Smooth muscle cell (in vitro differentiated cells): ENCODE measurements at regions not wholly inside any gene's neighbourhood (a gene's known extent, or its start where the extent isn't known, plus 50 kb on each side); places are given as distances from the start of the nearest gene placed in this dataset.

Experiments used
- DNase-seq: peaks from one replicate; lab custom pipeline; 2025; ENCODE audit not compliant: unreplicated experiment; lab: John Stamatoyannopoulos, UW
- H2AFZ ChIP-seq: fragments of 200-600 bp; sonication (generic); 2 replicates; pipeline ENCODE4 v1.6.0; 2016; ENCODE audit warnings: antibody characterized with exemption, low read depth, mild to moderate bottlenecking
- H3F3A ChIP-seq: fragments of 200-600 bp; sonication (generic); 2 replicates; pipeline ENCODE4 v1.6.0; 2017; ENCODE audit warnings: antibody characterized with exemption, low read depth
- H3K27ac ChIP-seq: fragments of 200-600 bp; sonication (generic); 2 replicates; pipeline ENCODE4 v1.5.1; 2016; ENCODE audit warnings: low read depth, mild to moderate bottlenecking
- H3K27me3 ChIP-seq: fragments of 200-600 bp; sonication (generic); 2 replicates; pipeline ENCODE4 v1.6.1; 2016; ENCODE audit warnings: low read depth, mild to moderate bottlenecking
- H3K36me3 ChIP-seq: fragments of 200-600 bp; sonication (generic); 2 replicates; pipeline ENCODE4 v1.5.1; 2016; ENCODE audit warnings: low read depth
- H3K4me1 ChIP-seq: fragments of 200-600 bp; sonication (generic); 2 replicates; pipeline ENCODE4 v1.5.1; 2016; ENCODE audit warnings: low read depth
- H3K4me2 ChIP-seq: fragments of 200-600 bp; sonication (generic); 2 replicates; pipeline ENCODE4 v1.6.0; 2016; ENCODE audit warnings: mild to moderate bottlenecking
- H3K4me3 ChIP-seq: fragments of 200-600 bp; sonication (generic); 2 replicates; pipeline ENCODE4 v1.5.1; 2016; ENCODE audit warnings: mild to moderate bottlenecking
- H3K79me2 ChIP-seq: fragments of 200-600 bp; sonication (generic); 2 replicates; pipeline ENCODE4 v1.6.0; 2016; ENCODE audit warnings: low read depth, mild to moderate bottlenecking
- H3K9ac ChIP-seq: fragments of 200-600 bp; sonication (generic); 2 replicates; pipeline ENCODE4 v1.6.0; 2016; ENCODE audit warnings: low read depth
- H3K9me3 ChIP-seq: fragments of 200-600 bp; sonication (generic); replicated peaks from 2 replicates; pipeline ENCODE4 v1.5.1; 2016; ENCODE audit warnings: low read depth
- H4K20me1 ChIP-seq: fragments of 200-600 bp; sonication (generic); 2 replicates; pipeline ENCODE4 v1.6.0; 2016; ENCODE audit warnings: low read depth
- CTCF ChIP-seq: fragments of 200-600 bp; sonication (generic); IDR thresholded peaks from 2 replicates; pipeline ENCODE4 v1.5.1; 2017; ENCODE audit warnings: borderline replicate concordance, mild to moderate bottlenecking, antibody characterized with exemption; ENCODE audit not compliant: insufficient read depth, poor library complexity, severe bottlenecking
- WGBS: methylation state at CpG from one replicate; pipeline ENCODE4 v1.1.7; 2016; ENCODE audit warnings: low lambda C conversion rate; 5-methylcytosine and 5-hydroxymethylcytosine counted together

GRCh38 chr6:43904311-43905123, 134.5 kb downstream of the VEGFA start:
- no peaks in the 10 kb centered on the region for H3K4me1 ChIP-seq
- TF ChIP-seq CTCF = no peak
- H3F3A ChIP-seq = no peaks in the 10 kb centered on the region
- no peaks in the 10 kb centered on the region for H3K36me3 ChIP-seq
- H3K9me3 ChIP-seq = no peaks in the 10 kb centered on the region
- H3K79me2 ChIP-seq = no peaks in the 10 kb centered on the region
- H3K27me3 ChIP-seq = no peaks in the 10 kb centered on the region
- no peak overlapping the region for H2AFZ ChIP-seq
- no peak overlapping the region for H3K4me2 ChIP-seq
- H3K9ac ChIP-seq = no peak overlapping the region
- H4K20me1 ChIP-seq = no peaks in the 10 kb centered on the region
- no peak overlapping the region for H3K4me3 ChIP-seq
- WGBS = 65% methylated on average over 6 of the region's 6 CpGs
- no peak for DNase-seq
- H3K27ac ChIP-seq = no peak overlapping the region

- Histone ChIP-seq H3K27ac (no peak overlapping the region), H3F3A (no peaks in the 10 kb centered on the region), H3K4me1 (no peaks in the 10 kb centered on the region), H3K9me3 (no peaks in the 10 kb centered on the region), H3K36me3 (no peaks in the 10 kb centered on the region), H2AFZ (no peak overlapping the region), H3K4me2 (no peak overlapping the region), H4K20me1 (no peaks in the 10 kb centered on the region), H3K27me3 (no peaks in the 10 kb centered on the region), H3K9ac (no peak overlapping the region), H3K79me2 (no peaks in the 10 kb centered on the region), H3K4me3 (no peak overlapping the region)
- WGBS = 88% methylated on average over 7 of the region's 7 CpGs
- TF ChIP-seq CTCF = no peak
- no peak for DNase-seq
Measured at GRCh38 chr6:43903739-43904290, 133.8 kb downstream of the VEGFA start.

GRCh38 chr6:43901733-43902230, 131.8 kb downstream of the VEGFA start:
- no peak for TF ChIP-seq CTCF
- DNase-seq = no peak
- H3F3A ChIP-seq = no peaks in the 10 kb centered on the region
- no peak overlapping the region for H3K9ac ChIP-seq
- 55% methylated on average over 4 of the region's 4 CpGs for WGBS
- no peak overlapping the region for H3K4me2 ChIP-seq
- H3K27me3 ChIP-seq = no peaks in the 10 kb centered on the region
- H3K4me1 ChIP-seq = no peaks in the 10 kb centered on the region
- no peak overlapping the region for H3K4me3 ChIP-seq
- H3K9me3 ChIP-seq = no peaks in the 10 kb centered on the region
- no peak overlapping the region for H3K27ac ChIP-seq
- H3K36me3 ChIP-seq = no peaks in the 10 kb centered on the region
- H3K79me2 ChIP-seq = no peaks in the 10 kb centered on the region
- no peak overlapping the region for H2AFZ ChIP-seq
- no peaks in the 10 kb centered on the region for H4K20me1 ChIP-seq
